LNCaP clone FGC (cell line): ENCODE measurements at regions not wholly inside any gene's neighbourhood (a gene's known extent, or its start where the extent isn't known, plus 50 kb on each side); places are given as distances from the start of the nearest gene placed in this dataset.

Source experiments
- DNase-seq: peaks from one replicate; pipeline ENCODE4 v3.0.0-alpha.2; 2011; ENCODE audit warnings: low read depth
- H3K4me3 ChIP-seq: 2 replicates; pipeline ENCODE4 v1.5.1; 2011; ENCODE audit warnings: mild to moderate bottlenecking, low read depth, low read length, control low read depth
- CTCF ChIP-seq: IDR thresholded peaks from 2 replicates; pipeline ENCODE4 v1.5.1; 2012; ENCODE audit warnings: mild to moderate bottlenecking; ENCODE audit not compliant: control insufficient read depth, insufficient read depth; ENCODE audit errors: extremely low read depth

GRCh38 chr6:84547341-84547801 lies 217.0 kb downstream of the TBX18 start:
- H3K4me3 ChIP-seq: no peak overlapping the region
- no peak for DNase-seq
- no peak for TF ChIP-seq CTCF

GRCh38 chr6:84546427-84546914 lies 217.9 kb downstream of the TBX18 start:
- no peak for DNase-seq
- no peak for TF ChIP-seq CTCF

GRCh38 chr6:84539122-84539856 lies 225.1 kb downstream of the TBX18 start:
- no peak for TF ChIP-seq CTCF
- DNase-seq: no peak
- no peak overlapping the region for H3K4me3 ChIP-seq

More at GRCh38 chr6:84546427-84546914, 217.9 kb downstream of the TBX18 start:
- H3K4me3 ChIP-seq: no peak overlapping the region

- peak; percentile 33; the same call in 1 of the 2 replicates for TF ChIP-seq CTCF
- H3K4me3 ChIP-seq: no peak overlapping the region
- DNase-seq: peak; percentile 7
Observed at GRCh38 chr6:84536885-84537638, 227.3 kb downstream of the TBX18 start.

GRCh38 chr6:84528201-84528600 lies 236.2 kb downstream of the TBX18 start:
- H3K4me3 ChIP-seq: no peak overlapping the region
- no peak for TF ChIP-seq CTCF
- DNase-seq: no peak

GRCh38 chr6:84526631-84527030 lies 237.8 kb downstream of the TBX18 start:
- TF ChIP-seq CTCF: no peak
- no peak for DNase-seq

GRCh38 chr6:84525907-84526306 lies 238.5 kb downstream of the TBX18 start:
- no peak for DNase-seq

More at GRCh38 chr6:84526631-84527030, 237.8 kb downstream of the TBX18 start:
- no peak overlapping the region for H3K4me3 ChIP-seq

More at GRCh38 chr6:84525907-84526306, 238.5 kb downstream of the TBX18 start:
- TF ChIP-seq CTCF: no peak
- H3K4me3 ChIP-seq: no peak overlapping the region
